Osteocyte (in vitro differentiated cells): ENCODE measurements at regions not wholly inside any gene's neighbourhood (a gene's known extent, or its start where the extent isn't known, plus 50 kb on each side); places are given as distances from the start of the nearest gene placed in this dataset.

Experiments used
- DNase-seq: peaks from one replicate; pipeline ENCODE4 v3.0.0; 2021; ENCODE audit warnings: mixed read lengths; ENCODE audit not compliant: unreplicated experiment; ENCODE audit errors: extremely low spot score
- H3K27ac Mint-ChIP-seq: one replicate; pipeline ENCODE4 v1.8.0; 2021; ENCODE audit warnings: mild to moderate bottlenecking, mixed read lengths; ENCODE audit not compliant: unreplicated experiment
- H3K27me3 Mint-ChIP-seq: one replicate; pipeline ENCODE4 v1.8.0; 2021; ENCODE audit warnings: mixed read lengths; ENCODE audit not compliant: unreplicated experiment
- H3K36me3 Mint-ChIP-seq: one replicate; pipeline ENCODE4 v1.8.0; 2021; ENCODE audit warnings: mixed read lengths; ENCODE audit not compliant: unreplicated experiment
- H3K4me1 Mint-ChIP-seq: one replicate; pipeline ENCODE4 v1.8.0; 2021; ENCODE audit warnings: mixed read lengths; ENCODE audit not compliant: unreplicated experiment
- H3K4me3 Mint-ChIP-seq: one replicate; pipeline ENCODE4 v1.8.0; 2021; ENCODE audit warnings: mild to moderate bottlenecking, moderate library complexity, mixed read lengths; ENCODE audit not compliant: unreplicated experiment
- H3K9me3 Mint-ChIP-seq: one replicate; pipeline ENCODE4 v1.8.0; 2021; ENCODE audit warnings: mixed read lengths; ENCODE audit not compliant: unreplicated experiment
- TF ChIP-seq, protein P1 (sequence below): fragments of 200-600 bp; sonication (generic); IDR thresholded peaks from 2 replicates; pipeline ENCODE4 v1.5.0; 2021; ENCODE audit warnings: antibody characterized with exemption, mild to moderate bottlenecking, moderate library complexity

DNA sequence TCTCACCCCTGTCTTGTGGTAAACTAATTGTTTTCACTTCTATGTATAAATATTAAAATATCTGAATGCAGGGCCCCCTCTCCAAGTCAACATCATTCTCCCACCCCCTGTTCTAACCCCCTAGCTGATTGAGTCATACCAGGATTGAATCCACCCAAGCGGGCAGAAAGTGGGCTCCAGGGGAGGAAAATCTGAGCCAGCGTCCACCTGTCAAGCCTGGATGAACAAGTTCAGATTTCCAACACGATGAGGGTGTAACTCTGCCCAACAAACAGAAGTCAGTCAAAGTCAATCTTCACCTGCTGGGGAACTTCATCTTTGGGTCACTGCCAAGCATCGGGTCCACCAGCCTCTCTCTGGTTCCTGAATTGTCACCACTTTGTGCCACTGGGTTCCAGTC, 162.9 kb upstream of the CELF2 start:
- no peak for DNase-seq
- H3K4me3 Mint-ChIP-seq, result no peak overlapping the region
- no peaks in the 10 kb centered on the region for H3K27me3 Mint-ChIP-seq
- H3K27ac Mint-ChIP-seq, result no peak overlapping the region
- H3K4me1 Mint-ChIP-seq, result no peaks in the 10 kb centered on the region
- TF ChIP-seq, protein P1, sequence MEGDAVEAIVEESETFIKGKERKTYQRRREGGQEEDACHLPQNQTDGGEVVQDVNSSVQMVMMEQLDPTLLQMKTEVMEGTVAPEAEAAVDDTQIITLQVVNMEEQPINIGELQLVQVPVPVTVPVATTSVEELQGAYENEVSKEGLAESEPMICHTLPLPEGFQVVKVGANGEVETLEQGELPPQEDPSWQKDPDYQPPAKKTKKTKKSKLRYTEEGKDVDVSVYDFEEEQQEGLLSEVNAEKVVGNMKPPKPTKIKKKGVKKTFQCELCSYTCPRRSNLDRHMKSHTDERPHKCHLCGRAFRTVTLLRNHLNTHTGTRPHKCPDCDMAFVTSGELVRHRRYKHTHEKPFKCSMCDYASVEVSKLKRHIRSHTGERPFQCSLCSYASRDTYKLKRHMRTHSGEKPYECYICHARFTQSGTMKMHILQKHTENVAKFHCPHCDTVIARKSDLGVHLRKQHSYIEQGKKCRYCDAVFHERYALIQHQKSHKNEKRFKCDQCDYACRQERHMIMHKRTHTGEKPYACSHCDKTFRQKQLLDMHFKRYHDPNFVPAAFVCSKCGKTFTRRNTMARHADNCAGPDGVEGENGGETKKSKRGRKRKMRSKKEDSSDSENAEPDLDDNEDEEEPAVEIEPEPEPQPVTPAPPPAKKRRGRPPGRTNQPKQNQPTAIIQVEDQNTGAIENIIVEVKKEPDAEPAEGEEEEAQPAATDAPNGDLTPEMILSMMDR, result no peak
- H3K36me3 Mint-ChIP-seq, result no peaks in the 10 kb centered on the region
- H3K9me3 Mint-ChIP-seq, result no peaks in the 10 kb centered on the region

GRCh38 chr10:10855151-10855581, 162.5 kb upstream of the CELF2 start:
- no peaks in the 10 kb centered on the region for H3K27me3 Mint-ChIP-seq
- DNase-seq, result no peak
- no peaks in the 10 kb centered on the region for H3K9me3 Mint-ChIP-seq
- no peaks in the 10 kb centered on the region for H3K4me1 Mint-ChIP-seq
- TF ChIP-seq, protein P1, result no peak
- no peak overlapping the region for H3K4me3 Mint-ChIP-seq
- H3K27ac Mint-ChIP-seq, result no peak overlapping the region
- no peaks in the 10 kb centered on the region for H3K36me3 Mint-ChIP-seq

DNA sequence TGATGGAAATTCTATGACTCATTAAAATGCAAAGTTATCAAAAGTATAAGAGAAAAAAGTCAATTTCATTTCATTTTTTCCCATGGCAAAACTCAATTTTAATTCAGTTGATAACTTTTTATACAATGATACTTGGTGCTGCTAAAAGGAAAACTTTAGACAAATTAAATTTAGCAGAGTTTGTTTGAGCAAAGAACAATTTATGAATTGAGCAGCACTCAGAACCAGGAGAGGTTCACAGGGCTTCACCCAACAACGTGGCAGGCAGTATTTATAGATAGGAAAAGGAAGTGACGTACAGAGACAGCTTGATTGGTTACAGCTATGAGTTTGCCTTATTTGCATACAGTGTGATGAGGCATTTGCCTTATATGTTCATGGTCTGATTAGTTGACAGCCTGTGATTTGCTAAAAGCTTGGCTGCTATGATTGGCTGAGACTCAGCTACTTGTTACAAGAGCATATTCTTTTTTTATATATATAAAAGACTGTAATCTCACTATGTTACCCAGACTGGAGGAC, 157.2 kb upstream of the CELF2 start:
- DNase-seq, result no peak
- Mint-ChIP-seq H3K27ac (no peak overlapping the region), H3K4me3 (no peak overlapping the region), H3K9me3 (no peaks in the 10 kb centered on the region), H3K27me3 (no peaks in the 10 kb centered on the region), H3K4me1 (no peaks in the 10 kb centered on the region), H3K36me3 (no peaks in the 10 kb centered on the region)
- TF ChIP-seq, protein P1, result no peak

DNA sequence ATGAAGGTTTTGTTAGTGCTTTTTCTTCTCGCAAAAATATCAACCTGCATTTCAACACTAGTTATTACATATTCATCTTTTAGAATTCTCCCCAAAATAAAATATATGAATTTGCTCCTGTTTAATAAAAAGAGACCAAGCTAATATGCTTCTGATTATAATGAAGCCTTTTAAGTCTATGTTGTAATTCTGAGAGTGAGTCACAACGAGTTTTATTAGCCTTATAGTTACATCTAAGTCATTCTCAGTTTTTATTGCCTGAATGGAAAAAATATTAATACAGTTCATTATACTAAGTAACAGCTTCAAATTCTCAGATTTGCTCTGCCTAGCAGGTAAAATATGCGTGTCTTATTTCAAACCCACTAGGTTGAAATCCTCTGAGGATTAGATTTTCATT, 152.4 kb upstream of the CELF2 start:
- DNase-seq, result no peak
- no peak overlapping the region for H3K4me3 Mint-ChIP-seq

DNA sequence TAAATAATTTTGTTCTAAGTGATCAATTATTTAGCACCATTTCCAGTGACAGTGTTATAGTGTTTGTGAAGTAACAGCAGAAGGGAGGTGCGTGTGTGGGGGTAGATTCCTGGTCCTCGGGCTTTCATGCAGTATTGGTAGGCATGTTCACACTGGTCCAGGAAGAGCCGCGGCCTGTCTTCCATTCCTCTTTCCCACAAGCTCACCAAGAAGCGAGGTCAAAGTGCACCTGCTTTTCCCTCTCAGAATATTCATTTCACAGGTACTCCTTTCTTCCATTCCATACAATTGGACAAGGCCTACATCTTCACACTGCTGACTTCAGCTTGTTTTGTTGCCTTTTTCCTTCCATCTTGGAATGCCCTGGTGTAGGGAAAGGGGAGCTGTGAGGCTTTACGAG, 151.8 kb upstream of the CELF2 start:
- Mint-ChIP-seq H3K36me3 (no peaks in the 10 kb centered on the region), H3K9me3 (peaks cover 3% of the 10 kb centered on the region), H3K4me1 (peaks cover 7% of the 10 kb centered on the region), H3K4me3 (no peak overlapping the region), H3K27ac (no peak overlapping the region), H3K27me3 (no peaks in the 10 kb centered on the region)
- no peak for DNase-seq
- TF ChIP-seq, protein P1, result no peak

More for the DNA sequence above, 152.4 kb upstream of the CELF2 start:
- Mint-ChIP-seq H3K36me3 (no peaks in the 10 kb centered on the region), H3K27ac (no peak overlapping the region), H3K9me3 (peaks cover 3% of the 10 kb centered on the region), H3K27me3 (no peaks in the 10 kb centered on the region), H3K4me1 (peaks cover 3% of the 10 kb centered on the region)
- TF ChIP-seq, protein P1, result no peak
